WTC11 (cell line): ENCODE measurements at regions not wholly inside any gene's neighbourhood (a gene's known extent, or its start where the extent isn't known, plus 50 kb on each side); places are given as distances from the start of the nearest gene placed in this dataset.

ENCODE experiments used
- ATF3 ChIP-seq: sonication (generic); formaldehyde crosslinking; conservative IDR thresholded peaks from 2 replicates; pipeline ENCODE4 v1.8.1; 2022; ENCODE audit warnings: mild to moderate bottlenecking, missing genetic modification reagents
- CTCF ChIP-seq: fragments of 200-600 bp; IDR thresholded peaks from 2 replicates; pipeline ENCODE4 v1.8.0; 2022; ENCODE audit warnings: antibody characterized with exemption
- FOXP4 ChIP-seq: sonication (generic); formaldehyde crosslinking; IDR thresholded peaks from 2 replicates; pipeline ENCODE4 v1.8.0; 2022; ENCODE audit warnings: mild to moderate bottlenecking, missing genetic modification reagents
- IRF1 ChIP-seq: sonication (generic); formaldehyde crosslinking; IDR thresholded peaks from 2 replicates; pipeline ENCODE4 v1.8.0; 2023; ENCODE audit warnings: missing genetic modification reagents
- JUN ChIP-seq: sonication (generic); formaldehyde crosslinking; IDR thresholded peaks from 2 replicates; pipeline ENCODE4 v1.8.0; 2023; ENCODE audit warnings: mild to moderate bottlenecking, missing genetic modification reagents
- NR2C2 ChIP-seq: sonication (generic); formaldehyde crosslinking; IDR thresholded peaks from 2 replicates; pipeline ENCODE4 v1.8.0; 2022; ENCODE audit warnings: mild to moderate bottlenecking, missing genetic modification reagents
- RELA ChIP-seq: sonication (generic); formaldehyde crosslinking; IDR thresholded peaks from 2 replicates; pipeline ENCODE4 v1.8.1; 2022; ENCODE audit warnings: missing genetic modification reagents, mild to moderate bottlenecking, borderline replicate concordance
- USF1 ChIP-seq: sonication (generic); formaldehyde crosslinking; IDR thresholded peaks from 2 replicates; pipeline ENCODE4 v1.8.0; 2022; ENCODE audit warnings: mild to moderate bottlenecking, missing genetic modification reagents
- USF2 ChIP-seq: sonication (generic); formaldehyde crosslinking; IDR thresholded peaks from 2 replicates; pipeline ENCODE4 v1.8.1; 2023; ENCODE audit warnings: mild to moderate bottlenecking, missing genetic modification reagents, moderate library complexity
- ZBTB43 ChIP-seq: sonication (generic); formaldehyde crosslinking; IDR thresholded peaks from 2 replicates; pipeline ENCODE4 v1.8.1; 2023; ENCODE audit warnings: mild to moderate bottlenecking, missing genetic modification reagents
- ZNF512 ChIP-seq: sonication (generic); formaldehyde crosslinking; IDR thresholded peaks from 2 replicates; pipeline ENCODE4 v1.8.1; 2022; ENCODE audit warnings: missing genetic modification reagents, borderline replicate concordance
- TF ChIP-seq, protein P1 (sequence below): sonication (generic); formaldehyde crosslinking; conservative IDR thresholded peaks from 2 replicates; pipeline ENCODE4 v1.8.1; 2023; ENCODE audit warnings: mild to moderate bottlenecking, low read depth, missing genetic modification reagents, moderate library complexity

- TF ChIP-seq NR2C2 (CRISPR knock-in tag) (no peak), JUN (CRISPR knock-in tag) (no peak), CTCF (no peak), USF1 (CRISPR knock-in tag) (no peak), ATF3 (CRISPR knock-in tag) (no peak), RELA (CRISPR knock-in tag) (no peak), IRF1 (no peak), ZNF512 (CRISPR knock-in tag) (no peak), USF2 (CRISPR knock-in tag) (no peak), FOXP4 (no peak), ZBTB43 (CRISPR knock-in tag) (no peak)
- TF ChIP-seq, protein P1, sequence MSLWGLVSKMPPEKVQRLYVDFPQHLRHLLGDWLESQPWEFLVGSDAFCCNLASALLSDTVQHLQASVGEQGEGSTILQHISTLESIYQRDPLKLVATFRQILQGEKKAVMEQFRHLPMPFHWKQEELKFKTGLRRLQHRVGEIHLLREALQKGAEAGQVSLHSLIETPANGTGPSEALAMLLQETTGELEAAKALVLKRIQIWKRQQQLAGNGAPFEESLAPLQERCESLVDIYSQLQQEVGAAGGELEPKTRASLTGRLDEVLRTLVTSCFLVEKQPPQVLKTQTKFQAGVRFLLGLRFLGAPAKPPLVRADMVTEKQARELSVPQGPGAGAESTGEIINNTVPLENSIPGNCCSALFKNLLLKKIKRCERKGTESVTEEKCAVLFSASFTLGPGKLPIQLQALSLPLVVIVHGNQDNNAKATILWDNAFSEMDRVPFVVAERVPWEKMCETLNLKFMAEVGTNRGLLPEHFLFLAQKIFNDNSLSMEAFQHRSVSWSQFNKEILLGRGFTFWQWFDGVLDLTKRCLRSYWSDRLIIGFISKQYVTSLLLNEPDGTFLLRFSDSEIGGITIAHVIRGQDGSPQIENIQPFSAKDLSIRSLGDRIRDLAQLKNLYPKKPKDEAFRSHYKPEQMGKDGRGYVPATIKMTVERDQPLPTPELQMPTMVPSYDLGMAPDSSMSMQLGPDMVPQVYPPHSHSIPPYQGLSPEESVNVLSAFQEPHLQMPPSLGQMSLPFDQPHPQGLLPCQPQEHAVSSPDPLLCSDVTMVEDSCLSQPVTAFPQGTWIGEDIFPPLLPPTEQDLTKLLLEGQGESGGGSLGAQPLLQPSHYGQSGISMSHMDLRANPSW (CRISPR knock-in tag): no peak
Observed at GRCh38 chr3:3295586-3295985, 116.1 kb upstream of the CRBN start.
